ENCODE measurements at regions not wholly inside any gene's neighbourhood (a gene's known extent, or its start where the extent isn't known, plus 50 kb on each side); places are given as distances from the start of the nearest gene placed in this dataset.
"Not testable (repeated sequence)": the region's sequence is repeated elsewhere in the genome, so short reads cannot be mapped to it uniquely, and the experiment has no call there.

GRCh38 chr2:160550048-160550447 is 56.4 kb upstream of the RBMS1 start:
- DNase-seq = no peak

- no peak for DNase-seq
Observed at GRCh38 chr2:160551259-160551658, 57.7 kb upstream of the RBMS1 start.

- DNase-seq = no peak
Observed at GRCh38 chr2:160555420-160556071, 61.9 kb upstream of the RBMS1 start.

- no peak for DNase-seq
Observed at GRCh38 chr2:160557903-160558302, 64.3 kb upstream of the RBMS1 start.

GRCh38 chr2:160558531-160558930 is 64.9 kb upstream of the RBMS1 start:
- DNase-seq = no peak

- DNase-seq = no peak
Observed at GRCh38 chr2:160561551-160562295, 68.1 kb upstream of the RBMS1 start.

- DNase-seq = no peak
Observed at GRCh38 chr2:160562730-160563129, 69.1 kb upstream of the RBMS1 start.

- DNase-seq = no peak
Observed at GRCh38 chr2:160564591-160564990, 71.0 kb upstream of the RBMS1 start.

- no peak for DNase-seq
Observed at GRCh38 chr2:160565099-160565845, 71.7 kb upstream of the RBMS1 start.

- no peak for DNase-seq
Observed at GRCh38 chr2:160566717-160567116, 73.1 kb upstream of the RBMS1 start.

GRCh38 chr2:160568856-160569255 is 75.2 kb upstream of the RBMS1 start:
- no peak for DNase-seq

- DNase-seq = no peak
Observed at GRCh38 chr2:160570376-160570775, 76.8 kb upstream of the RBMS1 start.

- no peak for DNase-seq
Observed at GRCh38 chr2:160574468-160575140, 81.0 kb upstream of the RBMS1 start.

- no peak for DNase-seq
Observed at GRCh38 chr2:160575368-160575767, 81.8 kb upstream of the RBMS1 start.

- no peak for DNase-seq
Observed at GRCh38 chr2:160576054-160576499, 82.5 kb upstream of the RBMS1 start.

- not testable (repeated sequence) for DNase-seq
Observed at GRCh38 chr2:160577081-160577480, 83.5 kb upstream of the RBMS1 start.

GRCh38 chr2:160581035-160581434 is 87.4 kb upstream of the RBMS1 start:
- no peak for DNase-seq

- DNase-seq = no peak
Observed at GRCh38 chr2:160581448-160581847, 87.8 kb upstream of the RBMS1 start.

- no peak for DNase-seq
Observed at GRCh38 chr2:160582081-160582480, 88.5 kb upstream of the RBMS1 start.

- DNase-seq = no peak
Observed at GRCh38 chr2:160582490-160583145, 89.0 kb upstream of the RBMS1 start.

- DNase-seq = no peak
Observed at GRCh38 chr2:160583146-160583535, 89.5 kb upstream of the RBMS1 start.

- no peak for DNase-seq
Observed at GRCh38 chr2:160583813-160584537, 90.4 kb upstream of the RBMS1 start.

All from stimulated activated CD4-positive, alpha-beta T cell treated with anti-CD3 and anti-CD28 coated beads, Interleukin-2, amount 100 ng/mL, for 24 hours (primary cell).